Stimulated activated CD8-positive, alpha-beta memory T cell treated with anti-CD3 and anti-CD28 coated beads, Interleukin-2, amount 100 ng/mL, for 1 hour (primary cell): ENCODE measurements at regions not wholly inside any gene's neighbourhood (a gene's known extent, or its start where the extent isn't known, plus 50 kb on each side); places are given as distances from the start of the nearest gene placed in this dataset.

Experiments used
- DNase-seq, 2 donors: peaks; one replicate each; pipeline ENCODE4 v3.0.0-alpha.2; 2020; ENCODE audit warnings: low read depth in 2 of 2

DNA sequence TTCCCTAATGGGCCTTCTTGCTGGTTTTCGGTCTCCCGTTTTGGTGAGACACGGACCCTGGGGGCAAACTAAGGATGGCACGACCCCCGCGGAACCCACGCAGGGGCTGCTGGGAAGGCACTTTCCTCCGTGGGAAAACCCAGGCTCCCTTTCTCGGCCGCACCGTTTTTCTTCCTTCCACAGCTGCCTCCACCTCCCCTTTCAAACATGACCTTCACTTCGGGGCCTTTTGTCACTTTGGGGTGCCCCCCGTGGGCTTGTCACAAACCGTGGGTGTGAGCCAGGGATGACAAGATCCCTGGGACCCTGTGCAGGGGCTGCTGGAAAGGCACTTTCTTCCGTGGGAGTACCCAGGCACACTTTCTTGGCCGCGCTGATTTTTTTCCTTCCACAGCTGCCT, 268.7 kb downstream of the ALG10 start:
- no peak for DNase-seq

DNA sequence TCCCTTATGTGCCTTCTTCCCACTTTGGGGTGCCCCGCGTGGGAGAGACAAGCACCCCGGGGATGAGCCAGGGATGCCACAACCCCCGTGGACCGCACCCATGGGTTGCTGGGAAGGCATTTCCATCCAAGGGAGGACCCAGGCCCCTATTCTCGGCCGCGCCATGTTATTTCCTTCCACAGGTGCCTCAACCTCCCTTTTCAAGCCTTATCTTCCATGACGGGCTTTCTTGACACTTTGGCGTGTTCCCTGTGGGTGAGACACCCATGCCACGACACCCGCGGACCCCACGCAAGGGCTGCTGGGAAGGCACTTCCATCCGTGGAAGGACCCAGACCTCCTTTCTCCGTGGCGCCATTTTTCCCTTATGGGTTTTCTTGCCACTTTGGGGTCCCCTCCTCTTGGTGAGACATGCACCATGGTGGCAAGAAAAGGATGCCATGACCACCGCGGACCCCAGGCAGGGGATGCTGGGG, 269.2 kb downstream of the ALG10 start:
- DNase-seq = no peak

DNA sequence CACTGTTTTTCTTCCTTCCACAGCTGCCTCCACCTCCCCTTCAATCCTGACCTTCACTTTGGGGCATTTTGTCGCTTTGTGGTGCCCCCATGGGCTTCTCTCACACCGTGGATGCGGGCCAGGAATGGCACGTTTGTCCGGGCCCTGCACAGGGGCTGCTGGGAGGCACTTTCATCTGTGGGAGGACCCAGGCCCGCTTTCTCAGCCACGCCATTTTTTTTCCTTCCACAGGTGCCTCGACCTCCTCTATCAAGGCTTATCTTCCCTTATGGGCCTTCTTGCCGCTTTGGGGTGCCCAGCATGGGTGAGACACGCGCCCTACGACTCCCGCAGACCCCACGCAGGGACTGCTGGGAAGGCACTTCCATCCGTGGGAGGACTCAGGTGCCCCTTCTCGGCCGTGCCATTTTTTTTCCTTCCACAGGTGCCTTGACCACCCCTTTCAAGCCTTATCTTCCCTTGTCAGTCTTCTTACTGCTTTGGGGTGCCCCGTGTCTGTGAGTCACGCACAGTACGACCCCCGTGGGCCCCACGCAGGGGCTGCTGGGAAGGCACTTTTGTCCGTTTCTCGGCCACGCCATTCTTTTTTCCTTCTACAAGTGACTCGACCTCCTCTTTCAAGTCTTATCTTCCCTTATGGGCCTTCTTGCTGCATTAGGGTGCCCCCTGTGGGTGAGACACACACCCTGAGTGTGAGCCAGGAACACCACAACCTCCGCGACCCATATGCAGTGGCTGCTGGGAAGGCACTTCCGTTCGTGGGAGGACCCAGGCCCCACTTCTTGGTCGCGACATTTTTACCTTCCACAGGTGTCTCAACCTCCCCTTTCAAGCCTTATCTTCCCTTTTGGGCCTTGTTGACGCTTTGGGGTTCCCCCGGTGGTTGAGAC, 270.7 kb downstream of the ALG10 start:
- no peak for DNase-seq

DNA sequence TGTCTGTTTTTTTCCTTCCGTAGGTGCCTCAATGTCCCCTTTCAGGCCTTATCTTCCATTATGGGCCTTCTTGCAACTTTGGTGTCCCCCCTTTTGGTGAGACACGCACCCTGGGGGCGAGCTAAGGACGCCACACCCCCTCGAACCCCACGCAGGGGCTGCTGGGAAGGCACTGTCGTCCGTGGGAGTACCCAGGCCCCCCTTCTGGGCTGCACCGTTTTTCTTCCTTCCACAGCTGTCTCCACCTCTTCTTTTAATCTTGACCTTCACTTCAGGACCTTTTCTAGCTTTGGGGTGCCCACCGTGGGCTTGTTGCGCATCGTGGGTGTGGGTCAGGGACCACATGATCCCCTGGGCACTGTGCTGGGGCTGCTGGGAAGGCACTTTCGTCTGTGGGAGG, 271.8 kb downstream of the ALG10 start:
- no peak for DNase-seq

DNA sequence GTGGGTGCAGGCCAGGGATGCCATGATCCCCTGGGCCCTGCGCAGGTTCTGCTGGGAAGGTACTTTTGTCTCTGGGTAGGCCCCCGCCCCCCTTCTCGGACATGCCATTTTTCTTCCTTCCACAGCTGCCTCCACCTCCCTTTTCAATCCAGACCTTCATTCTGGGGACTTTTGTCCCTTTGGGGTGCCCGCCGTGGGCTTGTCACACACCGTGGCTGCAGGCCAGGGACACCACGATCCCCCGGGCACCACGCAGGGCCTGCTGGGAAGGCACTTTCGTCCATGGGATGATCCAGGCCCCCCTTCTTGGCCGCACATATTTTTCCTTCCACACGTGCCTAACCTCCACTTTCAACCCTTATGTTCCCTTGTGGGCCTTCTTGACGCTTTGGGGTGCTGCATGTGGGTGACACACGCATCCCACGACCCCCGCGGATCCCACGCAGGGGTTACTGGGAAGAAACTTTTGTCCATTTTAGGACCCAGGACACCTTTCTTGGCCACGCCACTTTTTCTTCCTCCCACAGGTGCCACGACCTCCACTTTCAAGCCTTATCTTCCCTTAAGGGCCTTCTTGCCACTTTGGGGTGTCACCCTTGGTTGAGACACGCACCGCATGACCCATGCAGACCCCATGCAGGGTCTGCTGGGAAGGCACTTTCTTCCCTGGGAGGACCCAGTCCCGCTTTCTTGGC, 272.5 kb downstream of the ALG10 start:
- no peak for DNase-seq

DNA sequence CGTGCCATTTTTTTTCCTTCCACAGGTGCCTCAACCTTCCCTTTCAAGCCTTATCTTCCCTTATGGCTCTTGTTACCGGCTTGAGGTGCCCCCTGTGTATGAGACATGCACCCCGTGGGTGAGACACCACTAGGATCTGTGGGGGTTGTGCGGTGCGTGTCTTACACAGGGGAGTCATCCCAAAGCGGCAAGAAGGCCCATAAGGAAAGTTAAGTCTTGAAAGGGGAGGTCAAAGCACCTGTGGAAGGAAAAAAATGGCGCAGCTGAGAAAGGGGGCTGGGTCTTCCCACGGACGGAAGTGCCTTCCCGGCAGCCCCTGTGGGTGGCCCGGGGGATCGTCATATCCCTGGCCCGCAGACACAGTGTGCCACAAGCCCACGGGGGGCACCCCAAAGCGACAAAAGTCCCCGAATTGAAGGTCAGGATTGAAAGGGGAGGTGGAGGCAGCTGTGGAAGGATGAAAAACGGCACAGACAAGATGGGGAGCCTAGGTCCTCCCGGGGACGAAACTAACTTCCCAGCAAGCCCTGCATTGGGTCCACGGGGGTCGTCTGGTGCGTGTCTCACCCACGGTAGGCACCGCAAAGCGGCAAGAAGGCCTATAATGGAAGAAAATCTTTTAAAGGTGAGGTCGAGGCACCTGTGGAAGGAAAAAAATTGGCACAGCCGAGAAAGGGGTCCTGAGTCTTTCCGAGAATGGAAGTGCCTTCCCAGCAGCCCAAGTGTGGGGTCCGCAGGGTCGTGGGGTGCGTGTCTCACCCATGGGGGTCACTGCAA, 273.3 kb downstream of the ALG10 start:
- no peak for DNase-seq

DNA sequence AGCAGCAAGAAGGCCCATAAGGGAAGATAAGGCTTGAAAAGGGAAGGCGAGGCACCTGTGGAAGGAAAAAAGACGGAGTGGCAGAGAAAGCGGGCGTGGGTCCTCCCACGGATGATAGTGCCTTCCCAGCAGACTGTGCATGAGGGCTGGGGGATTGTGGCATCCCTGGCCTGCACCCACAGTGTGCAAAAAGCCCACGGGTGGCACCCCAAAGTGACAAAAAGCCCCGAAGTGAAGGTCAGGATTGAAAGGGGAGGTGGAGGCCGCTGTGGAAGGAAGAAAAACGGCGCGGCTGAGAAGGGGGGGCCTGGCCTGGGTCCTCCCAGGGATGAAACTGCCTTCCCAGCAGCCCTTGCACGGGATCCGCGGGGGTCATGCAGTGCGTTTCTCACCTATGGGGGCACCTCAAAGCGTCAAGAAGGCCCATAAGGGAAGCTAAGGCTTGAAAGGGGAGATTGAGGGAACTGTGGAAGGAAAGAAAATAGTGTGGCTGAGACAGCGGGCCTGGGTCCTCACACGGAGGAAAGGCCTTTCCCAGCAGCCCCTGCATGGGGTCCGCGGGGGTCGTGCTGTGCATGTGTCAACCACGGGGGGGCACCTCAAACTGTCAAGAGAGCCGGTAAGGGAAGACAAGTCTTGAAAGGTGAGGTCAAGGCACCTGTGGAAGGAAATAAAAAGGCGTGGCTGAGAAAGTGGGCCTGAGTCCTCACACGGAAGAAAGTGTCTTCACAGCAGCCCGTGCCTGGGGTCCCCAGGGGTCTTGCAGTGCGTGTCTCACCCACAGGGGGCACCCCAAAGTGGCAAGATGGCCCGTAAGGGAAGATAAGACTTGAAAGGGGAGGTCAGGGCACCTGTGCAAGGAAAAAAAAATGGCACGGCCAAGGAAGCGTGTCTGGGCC, 274.1 kb downstream of the ALG10 start:
- DNase-seq = no peak

DNA sequence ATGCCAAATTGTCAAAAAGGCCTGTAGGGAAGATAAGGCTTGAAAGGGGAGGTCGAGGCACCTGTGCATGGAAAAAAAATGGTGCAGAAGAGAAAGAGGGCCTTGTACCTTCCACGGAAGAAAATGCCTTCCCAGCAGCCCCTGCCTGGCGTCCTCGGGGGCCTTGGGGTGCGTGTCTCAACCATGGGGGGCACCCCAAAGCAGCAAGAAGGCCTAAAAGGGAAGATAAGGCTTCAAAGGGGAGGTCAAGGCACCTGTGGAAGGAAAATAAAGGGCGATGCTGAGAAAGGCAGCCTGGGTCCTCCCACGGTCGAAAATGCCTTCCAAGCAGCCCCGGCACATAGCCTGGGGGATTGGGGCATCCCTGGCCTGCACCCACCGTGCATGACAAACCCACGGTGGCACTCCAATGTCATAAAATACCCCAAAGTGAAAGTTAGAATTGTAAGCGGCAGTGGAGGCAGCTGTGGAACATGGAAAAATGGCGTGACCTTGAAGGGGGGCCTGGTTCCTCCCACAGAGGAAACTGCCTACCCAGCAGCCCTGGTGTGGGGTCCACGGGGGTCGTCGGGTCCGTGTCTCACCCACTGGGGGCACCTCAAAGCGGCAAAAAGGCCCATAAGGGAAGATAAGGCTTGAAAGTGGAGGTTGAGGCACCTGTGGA, 275.0 kb downstream of the ALG10 start:
- no peak for DNase-seq

DNA sequence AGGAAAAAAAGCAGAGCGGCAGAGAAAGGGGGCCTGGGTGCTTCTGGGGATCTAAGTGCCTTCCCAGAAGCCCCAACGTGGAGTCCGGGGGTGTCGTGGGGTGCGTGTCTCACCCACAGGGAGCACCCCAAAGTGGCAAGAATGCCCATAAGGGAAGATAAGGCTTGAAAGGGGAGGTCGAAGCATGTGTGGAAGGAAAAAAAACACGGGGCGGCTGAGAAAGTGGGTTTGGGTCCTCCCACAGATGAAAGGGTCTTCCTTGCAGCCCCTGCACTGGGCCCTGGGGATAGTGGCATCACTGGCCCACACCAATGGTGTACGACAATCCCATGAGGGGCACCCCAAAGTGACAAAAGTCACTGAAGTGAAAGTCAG, 275.5 kb downstream of the ALG10 start:
- DNase-seq = no peak

DNA sequence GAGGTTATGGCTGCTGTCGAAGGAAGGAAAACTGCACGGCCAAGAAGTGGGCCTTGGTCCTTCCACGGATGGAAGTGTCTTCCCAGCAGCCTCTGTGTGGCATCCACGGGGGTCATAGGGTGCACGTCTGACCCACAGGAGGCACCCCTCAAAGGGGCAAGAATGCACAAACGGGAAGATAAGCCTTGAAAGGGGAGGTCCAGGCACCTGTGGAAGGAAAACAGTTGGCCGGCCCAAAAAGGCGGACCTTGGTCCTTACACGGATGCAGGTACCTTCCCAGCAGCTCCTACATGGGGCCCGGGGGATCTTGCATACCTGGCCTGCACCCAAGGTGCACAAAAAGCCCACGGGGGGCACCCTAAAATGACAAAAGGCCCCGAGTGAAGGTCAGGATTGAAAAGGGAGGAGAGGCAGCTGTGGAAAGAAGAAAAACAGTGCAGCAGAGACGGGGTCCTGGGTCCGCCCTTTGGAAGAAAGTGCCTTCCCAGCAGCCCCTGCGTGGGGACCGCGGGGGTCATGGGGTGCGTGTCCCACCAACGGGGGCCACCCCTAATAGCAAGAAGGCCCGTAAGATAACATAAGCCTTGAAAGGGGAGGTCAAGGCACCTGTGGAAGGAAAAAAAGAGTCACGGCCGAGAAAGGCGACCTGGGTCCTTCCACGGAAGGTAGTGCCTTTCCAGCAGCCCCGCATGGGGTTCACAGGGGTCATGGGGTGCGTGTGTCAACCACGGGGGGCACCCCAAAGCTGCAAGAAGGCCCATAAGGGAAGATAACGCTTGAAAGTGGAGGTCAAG, 276.1 kb downstream of the ALG10 start:
- DNase-seq = no peak

DNA sequence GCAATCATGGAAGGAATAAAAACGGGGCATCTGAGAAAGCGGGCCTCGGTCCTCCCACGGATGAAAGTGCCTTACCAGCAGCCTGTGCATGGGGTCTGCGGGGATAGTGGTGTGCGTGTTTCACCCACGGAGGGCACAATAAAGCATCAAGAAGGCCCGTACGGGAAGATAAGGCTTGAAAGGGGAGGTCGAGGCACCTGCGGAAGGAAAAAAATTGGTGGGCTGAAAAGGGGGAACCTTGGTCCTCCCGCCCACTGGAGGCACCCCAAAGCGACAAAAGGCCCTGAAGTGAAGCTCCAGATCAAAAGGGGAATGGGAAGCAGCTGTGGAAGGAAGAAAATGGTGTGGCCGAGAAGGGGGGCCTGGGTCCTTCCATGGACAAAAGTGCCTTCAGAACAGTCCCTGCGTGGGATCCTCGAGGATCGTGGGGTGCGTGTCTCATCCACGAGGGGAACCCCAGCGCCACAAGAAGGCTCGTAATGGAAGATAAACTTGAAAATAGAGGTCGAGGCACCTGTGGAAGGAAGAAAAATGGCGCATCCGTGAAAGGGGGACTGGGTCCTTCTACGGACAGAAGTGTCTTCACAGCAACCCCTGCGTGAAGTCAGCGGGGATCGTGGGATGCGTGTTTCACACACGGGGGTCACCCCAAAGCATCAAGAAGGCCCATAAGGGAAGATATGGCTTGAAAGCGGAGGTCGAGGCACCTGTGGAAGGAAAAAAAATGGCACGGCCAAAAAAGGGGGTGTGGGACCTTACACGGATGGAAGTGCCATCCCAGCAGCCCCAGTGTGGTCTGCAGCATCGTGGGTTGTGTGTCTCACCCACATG, 276.9 kb downstream of the ALG10 start:
- DNase-seq = no peak

DNA sequence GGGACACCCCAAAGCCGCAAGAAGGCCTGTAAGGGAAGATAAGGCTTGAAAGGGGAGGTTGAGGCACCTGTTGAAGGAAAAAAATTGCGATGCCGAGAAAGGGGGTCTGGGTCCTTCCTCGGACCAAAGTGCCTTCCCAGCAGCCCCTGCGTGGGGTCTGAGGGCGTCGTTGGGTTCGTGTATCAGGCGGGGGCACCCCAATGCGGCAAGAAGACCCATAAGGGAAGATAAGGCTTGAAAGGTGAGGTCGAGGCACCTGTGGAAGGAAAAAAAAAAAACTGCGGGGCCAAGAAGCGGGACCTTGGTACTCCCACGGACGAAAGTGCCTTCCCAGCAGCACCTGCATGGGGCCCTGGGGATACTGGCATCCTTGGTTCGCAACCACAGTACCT, 277.5 kb downstream of the ALG10 start:
- DNase-seq = no peak

DNA sequence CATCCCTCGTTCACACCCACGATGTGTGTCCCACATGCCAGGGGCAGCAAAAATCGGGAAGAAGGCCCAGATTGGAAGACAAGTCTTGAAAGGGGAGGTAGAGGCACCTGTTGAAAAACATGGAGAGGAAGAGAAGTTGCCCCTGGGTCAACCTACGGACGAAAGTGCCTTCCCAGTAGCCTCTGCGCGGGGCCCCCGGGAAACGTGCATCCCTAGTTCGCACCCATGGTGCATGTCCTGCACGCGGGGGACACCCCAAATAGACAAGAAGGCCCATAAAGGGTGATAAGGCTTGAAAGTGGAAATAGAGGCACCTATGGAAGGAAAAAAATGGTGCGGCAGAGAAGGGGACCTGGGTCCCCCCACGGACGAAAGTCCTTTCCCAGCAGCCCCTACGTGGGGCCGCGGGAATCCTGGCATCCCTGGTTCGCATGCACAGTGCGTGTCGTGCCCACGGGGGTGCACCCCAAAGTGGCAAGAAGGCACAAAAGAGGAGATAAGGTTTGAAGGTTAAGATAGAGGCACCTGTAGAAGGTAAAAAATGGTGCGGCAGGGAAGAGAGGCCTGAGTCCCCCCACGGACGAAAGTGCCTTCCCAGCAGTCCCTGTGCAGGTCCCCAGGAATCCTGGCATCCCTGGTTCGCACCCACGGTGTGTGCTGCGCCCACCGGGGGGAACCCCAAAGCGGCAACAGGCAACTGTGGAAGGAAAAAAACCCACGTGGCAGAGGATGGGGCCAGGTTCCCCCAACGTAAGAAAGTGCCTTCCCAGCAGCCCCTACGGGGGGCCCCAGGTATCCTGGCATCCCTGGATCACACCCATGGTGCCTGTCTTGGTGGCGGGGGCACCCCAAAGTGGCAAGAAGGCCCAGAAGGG, 278.3 kb downstream of the ALG10 start:
- no peak for DNase-seq

DNA sequence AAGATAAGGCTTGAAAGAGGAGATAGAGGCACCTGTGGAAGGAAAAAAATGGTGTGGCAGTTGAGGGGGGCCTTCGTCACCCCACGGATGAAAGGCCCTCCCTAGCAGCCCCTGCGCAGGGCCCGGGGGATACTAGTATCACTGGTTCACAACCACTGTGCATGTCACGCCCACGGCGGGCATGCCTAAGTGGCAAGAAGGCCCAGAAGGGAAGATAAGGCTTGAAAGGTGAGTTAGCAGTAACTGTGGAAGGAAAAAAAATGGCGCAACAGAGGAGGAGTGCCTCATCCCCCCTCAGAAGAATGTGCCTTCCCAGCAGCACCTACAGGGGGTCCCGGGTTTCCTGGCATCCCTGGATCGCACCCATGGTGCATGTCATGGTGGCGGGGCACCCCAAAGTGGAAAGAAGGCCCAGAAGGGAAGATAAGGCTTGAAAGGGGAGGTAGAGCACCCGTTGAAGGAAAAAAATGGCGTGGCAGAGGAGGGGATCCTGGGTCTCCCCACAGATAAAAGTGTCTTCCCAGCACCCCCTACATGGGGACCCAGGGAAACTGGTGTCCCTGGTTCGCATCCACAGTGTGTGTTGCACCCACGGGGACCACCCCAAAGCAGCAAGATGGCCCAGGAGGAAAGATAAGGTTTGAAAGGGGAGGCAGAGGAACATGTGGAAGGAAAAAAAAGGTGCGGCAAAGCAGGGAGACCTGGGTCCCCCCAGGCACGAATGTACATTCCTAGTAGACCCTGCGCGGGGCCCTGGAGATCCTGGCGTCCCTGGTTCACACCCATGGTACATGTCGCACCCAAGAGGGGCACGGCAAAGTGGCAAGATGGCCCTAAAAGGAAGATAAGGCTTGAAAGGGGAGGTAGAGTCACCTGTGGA, 279.2 kb downstream of the ALG10 start:
- DNase-seq = no peak

DNA sequence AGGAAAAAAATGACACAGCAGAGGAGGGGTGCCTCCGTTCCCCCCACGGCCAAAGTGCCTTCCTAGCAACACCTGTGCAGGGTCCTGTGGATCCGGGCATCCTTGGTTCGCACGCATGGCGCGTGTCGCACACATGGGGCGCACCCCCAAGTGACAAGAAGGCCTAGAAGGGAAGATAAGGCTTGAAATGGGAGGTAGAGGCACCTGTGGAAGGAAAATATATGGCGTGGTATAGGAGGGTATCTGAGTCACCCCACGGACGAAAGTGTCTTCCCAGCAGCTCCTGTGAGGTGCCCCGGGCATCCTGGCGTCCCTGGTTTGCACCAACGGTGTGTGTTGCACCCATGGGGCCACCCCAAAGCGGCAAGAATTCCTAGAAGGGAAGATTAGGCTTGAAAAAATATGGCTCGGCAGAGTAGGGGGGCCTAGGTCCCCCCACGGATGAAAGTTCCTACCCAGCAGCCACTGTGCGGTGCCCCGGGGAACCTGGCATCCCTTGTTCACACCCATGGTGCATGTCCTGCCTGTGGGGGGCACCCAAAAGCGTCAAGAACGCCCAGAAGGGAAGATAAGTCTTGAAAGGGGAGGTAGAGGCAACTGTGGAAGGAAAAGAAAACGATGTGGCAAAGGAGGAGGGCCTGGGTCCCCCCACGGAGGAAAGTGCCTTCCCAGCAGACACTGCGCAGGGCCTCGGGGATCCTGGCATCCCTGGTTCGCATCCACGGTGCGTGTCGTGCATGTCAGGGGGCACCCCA, 280.0 kb downstream of the ALG10 start:
- DNase-seq = no peak

DNA sequence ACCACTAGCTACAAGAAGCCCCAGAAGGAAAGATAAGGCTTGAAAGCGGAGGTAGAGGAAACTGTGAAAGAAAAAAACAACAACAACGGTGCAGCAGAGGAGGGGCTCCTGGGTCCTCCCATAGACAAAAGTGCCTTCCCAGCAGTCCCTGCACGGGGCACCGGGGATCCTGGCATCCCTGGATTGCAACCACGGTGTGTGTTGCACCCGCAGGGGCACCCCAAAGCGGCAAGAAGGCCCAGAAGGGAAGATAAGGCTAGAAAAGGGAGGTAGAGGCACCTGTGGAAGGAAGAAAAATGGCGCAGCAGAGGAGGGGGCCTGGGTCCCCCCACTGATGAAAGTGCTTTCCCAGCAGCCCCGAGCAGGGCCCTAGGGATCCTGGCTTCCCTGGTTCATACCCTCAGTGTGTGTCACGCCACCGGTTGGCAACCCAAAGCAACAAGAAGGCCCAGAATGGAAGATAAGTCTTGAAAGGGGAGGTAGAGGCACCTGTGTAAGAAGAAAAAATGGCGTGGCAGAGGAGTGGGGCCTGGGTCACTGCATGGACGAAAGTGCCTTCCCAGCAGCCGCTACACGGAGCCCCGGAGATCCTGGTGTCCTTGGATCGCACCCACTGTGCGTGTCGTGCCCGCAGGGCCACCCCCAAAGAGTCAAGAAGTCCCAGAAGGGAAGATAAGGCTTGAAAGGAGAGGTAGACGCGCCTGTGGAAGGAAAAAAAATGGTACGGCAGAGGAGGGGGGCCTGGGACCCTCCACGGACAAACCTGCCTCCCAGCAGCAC, 281.0 kb downstream of the ALG10 start:
- no peak for DNase-seq
